ENCODE measurements at regions not wholly inside any gene's neighbourhood (a gene's known extent, or its start where the extent isn't known, plus 50 kb on each side); places are given as distances from the start of the nearest gene placed in this dataset.

- H3K9me3 ChIP-seq (ENCODE audit: control insufficient read depth, insufficient read depth, low read depth, low read length), result no peaks in the 10 kb centered on the region
- no peaks in the 10 kb centered on the region for H3K4me1 ChIP-seq (ENCODE audit: control insufficient read depth, extremely low read depth, insufficient read depth, low read length)
- no peak overlapping the region for H3K9ac ChIP-seq (ENCODE audit: insufficient read depth, low read length)
These were observed 438.6 kb upstream of the EPHA5 start for GRCh38 chr4:66108898-66109297.

GRCh38 chr4:66097218-66097617 is 426.9 kb upstream of the EPHA5 start:
- Histone ChIP-seq H3K27ac (ENCODE audit: insufficient read depth, low read length) (no peak overlapping the region), H4K20me1 (ENCODE audit: control insufficient read depth, extremely low read depth, insufficient read depth, low read length) (no peaks in the 10 kb centered on the region), H3K36me3 (ENCODE audit: control insufficient read depth, insufficient read depth, low read length) (no peaks in the 10 kb centered on the region), H3K4me2 (ENCODE audit: extremely low read depth, insufficient read depth, low read length) (no peak overlapping the region), H2AFZ (ENCODE audit: low read length) (no peak overlapping the region), H3K79me2 (ENCODE audit: control insufficient read depth, insufficient read depth, low read length) (no peaks in the 10 kb centered on the region), H3K9me3 (ENCODE audit: control insufficient read depth, insufficient read depth, low read depth, low read length) (no peaks in the 10 kb centered on the region), H3K27me3 (ENCODE audit: control insufficient read depth, insufficient read depth, low read length) (no peaks in the 10 kb centered on the region), H3K4me3 (replicated peaks in 1 of 4; ENCODE audit: control extremely low read depth in 1 of 4, insufficient read depth in 1 of 4, low read depth in 3 of 4, low read length in 4 of 4) (no peak overlapping the region), H3K4me1 (ENCODE audit: control insufficient read depth, extremely low read depth, insufficient read depth, low read length) (no peaks in the 10 kb centered on the region), H3K9ac (ENCODE audit: insufficient read depth, low read length) (no peak overlapping the region)
- TF ChIP-seq CTCF (conservative IDR thresholded peaks at IDR 0.05 in 1 of 2, IDR thresholded peaks at IDR 0.05 in 1 of 2; ENCODE audit: low read depth in 1 of 2, low read length in 2 of 2) (no peak), EZH2 (IDR thresholded peaks at IDR 0.05; ENCODE audit: low read length, missing control alignments) (no peak)
- no peak for DNase-seq (ENCODE audit: low read depth in 2 of 2)

More at GRCh38 chr4:66108898-66109297, 438.6 kb upstream of the EPHA5 start:
- TF ChIP-seq EZH2 (IDR thresholded peaks at IDR 0.05; ENCODE audit: low read length, missing control alignments) (no peak), CTCF (conservative IDR thresholded peaks at IDR 0.05 in 1 of 2, IDR thresholded peaks at IDR 0.05 in 1 of 2; ENCODE audit: low read depth in 1 of 2, low read length in 2 of 2) (no peak)
- H3K4me2 ChIP-seq (ENCODE audit: extremely low read depth, insufficient read depth, low read length), result no peak overlapping the region
- no peaks in the 10 kb centered on the region for H3K36me3 ChIP-seq (ENCODE audit: control insufficient read depth, insufficient read depth, low read length)
- H3K4me3 ChIP-seq (replicated peaks in 1 of 4; ENCODE audit: control extremely low read depth in 1 of 4, insufficient read depth in 1 of 4, low read depth in 3 of 4, low read length in 4 of 4), result no peak overlapping the region
- H3K27ac ChIP-seq (ENCODE audit: insufficient read depth, low read length), result no peak overlapping the region
- no peaks in the 10 kb centered on the region for H3K27me3 ChIP-seq (ENCODE audit: control insufficient read depth, insufficient read depth, low read length)
- DNase-seq (ENCODE audit: low read depth in 2 of 2), result no peak
- no peaks in the 10 kb centered on the region for H4K20me1 ChIP-seq (ENCODE audit: control insufficient read depth, extremely low read depth, insufficient read depth, low read length)
- no peak overlapping the region for H2AFZ ChIP-seq (ENCODE audit: low read length)
- no peaks in the 10 kb centered on the region for H3K79me2 ChIP-seq (ENCODE audit: control insufficient read depth, insufficient read depth, low read length)

- H3K27me3 ChIP-seq (ENCODE audit: control insufficient read depth, insufficient read depth, low read length), result no peaks in the 10 kb centered on the region
- no peak overlapping the region for H3K9ac ChIP-seq (ENCODE audit: insufficient read depth, low read length)
- no peak for DNase-seq (ENCODE audit: low read depth in 2 of 2)
- H3K9me3 ChIP-seq (ENCODE audit: control insufficient read depth, insufficient read depth, low read depth, low read length), result no peaks in the 10 kb centered on the region
- TF ChIP-seq CTCF (conservative IDR thresholded peaks at IDR 0.05 in 1 of 2, IDR thresholded peaks at IDR 0.05 in 1 of 2; ENCODE audit: low read depth in 1 of 2, low read length in 2 of 2) (no peak), EZH2 (IDR thresholded peaks at IDR 0.05; ENCODE audit: low read length, missing control alignments) (no peak)
- H2AFZ ChIP-seq (ENCODE audit: low read length), result no peak overlapping the region
- no peaks in the 10 kb centered on the region for H3K79me2 ChIP-seq (ENCODE audit: control insufficient read depth, insufficient read depth, low read length)
- H3K4me3 ChIP-seq (replicated peaks in 1 of 4; ENCODE audit: control extremely low read depth in 1 of 4, insufficient read depth in 1 of 4, low read depth in 3 of 4, low read length in 4 of 4), result no peak overlapping the region
- H3K4me1 ChIP-seq (ENCODE audit: control insufficient read depth, extremely low read depth, insufficient read depth, low read length), result no peaks in the 10 kb centered on the region
- H3K36me3 ChIP-seq (ENCODE audit: control insufficient read depth, insufficient read depth, low read length), result no peaks in the 10 kb centered on the region
- H4K20me1 ChIP-seq (ENCODE audit: control insufficient read depth, extremely low read depth, insufficient read depth, low read length), result no peaks in the 10 kb centered on the region
- H3K4me2 ChIP-seq (ENCODE audit: extremely low read depth, insufficient read depth, low read length), result no peak overlapping the region
- no peak overlapping the region for H3K27ac ChIP-seq (ENCODE audit: insufficient read depth, low read length)
These were observed 424.8 kb upstream of the EPHA5 start for GRCh38 chr4:66095065-66095464.
